Lower leg skin (tissue), 3 donors: ENCODE measurements at regions not wholly inside any gene's neighbourhood (a gene's known extent, or its start where the extent isn't known, plus 50 kb on each side); places are given as distances from the start of the nearest gene placed in this dataset.

ENCODE experiments used
- CTCF ChIP-seq, 3 donors: fragments of 450-650 bp; IDR thresholded peaks; one replicate each; pipeline ENCODE4 v1.5.1; 2016; ENCODE audit warnings: antibody characterized with exemption in 3 of 3, mild to moderate bottlenecking in 3 of 3, moderate library complexity in 2 of 3
- POLR2A ChIP-seq, 2 donors: fragments of 450-650 bp; IDR thresholded peaks; one replicate each; pipeline ENCODE4 v1.6.1; 2016 to 2017; ENCODE audit warnings: antibody characterized with exemption in 2 of 2, mild to moderate bottlenecking in 1 of 2, moderate library complexity in 1 of 2

GRCh38 chr5:20615888-20616563, 628.0 kb upstream of the CDH18 start:
- no peak for TF ChIP-seq POLR2A (IDR thresholded peaks at IDR 0.05)
- TF ChIP-seq CTCF (IDR thresholded peaks at IDR 0.05), result no peak
